A549 (cell line): ENCODE measurements at regions not wholly inside any gene's neighbourhood (a gene's known extent, or its start where the extent isn't known, plus 50 kb on each side); places are given as distances from the start of the nearest gene placed in this dataset.

Experiments used
- BHLHE40 ChIP-seq: IDR thresholded peaks from 2 replicates; pipeline ENCODE4 v1.6.1; 2012; ENCODE audit warnings: low read depth, low read length, inconsistent platforms
- CHD2 ChIP-seq: fragments of 150-350 bp; IDR thresholded peaks from 2 replicates; pipeline ENCODE4 v1.6.1; 2014; ENCODE audit warnings: low read length; ENCODE audit not compliant: partially characterized antibody
- HOXB13 ChIP-seq: fragments of 250-450 bp; sonication (Bioruptor Pico); IDR thresholded peaks from 2 replicates; pipeline ENCODE4 v1.5.0; 2020; ENCODE audit warnings: low read depth, mild to moderate bottlenecking, moderate library complexity
- NR3C1 ChIP-seq: fragments of >200 bp; sonication (Bioruptor Twin); formaldehyde crosslinking; IDR thresholded peaks from 3 replicates; pipeline ENCODE4 v1.6.1; 2017
- POLR2A ChIP-seq: IDR thresholded peaks from 2 replicates; pipeline ENCODE4 v1.6.1; 2012; ENCODE audit warnings: mild to moderate bottlenecking, low read length
- TF ChIP-seq, protein P1 (sequence below): fragments of >200 bp; sonication (Bioruptor Twin); formaldehyde crosslinking; IDR thresholded peaks from 3 replicates; pipeline ENCODE4 v1.5.1; 2016
- TF ChIP-seq, protein P2 (sequence below): IDR thresholded peaks from 2 replicates; pipeline ENCODE4 v1.6.1; 2012

DNA sequence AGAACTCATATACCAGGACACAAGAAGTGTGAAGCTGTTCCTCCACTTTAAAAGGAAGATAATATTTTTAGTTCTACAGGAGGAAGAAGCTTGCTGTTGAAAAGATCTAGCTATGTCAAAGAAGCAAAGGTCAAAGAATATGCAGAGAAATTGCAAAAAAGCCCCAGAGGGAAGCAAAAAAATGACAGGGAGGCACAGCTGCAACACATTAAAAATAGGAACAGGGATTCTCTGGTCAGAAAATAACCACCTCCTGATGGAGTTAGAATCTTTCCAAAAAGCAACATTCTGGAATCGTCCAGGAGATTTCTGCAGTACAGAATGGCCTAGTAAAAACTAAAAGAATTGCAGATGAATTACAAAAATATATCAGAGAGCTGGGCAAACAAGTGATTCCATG, 238.9 kb upstream of the PRMT6 start:
- TF ChIP-seq, protein P1, sequence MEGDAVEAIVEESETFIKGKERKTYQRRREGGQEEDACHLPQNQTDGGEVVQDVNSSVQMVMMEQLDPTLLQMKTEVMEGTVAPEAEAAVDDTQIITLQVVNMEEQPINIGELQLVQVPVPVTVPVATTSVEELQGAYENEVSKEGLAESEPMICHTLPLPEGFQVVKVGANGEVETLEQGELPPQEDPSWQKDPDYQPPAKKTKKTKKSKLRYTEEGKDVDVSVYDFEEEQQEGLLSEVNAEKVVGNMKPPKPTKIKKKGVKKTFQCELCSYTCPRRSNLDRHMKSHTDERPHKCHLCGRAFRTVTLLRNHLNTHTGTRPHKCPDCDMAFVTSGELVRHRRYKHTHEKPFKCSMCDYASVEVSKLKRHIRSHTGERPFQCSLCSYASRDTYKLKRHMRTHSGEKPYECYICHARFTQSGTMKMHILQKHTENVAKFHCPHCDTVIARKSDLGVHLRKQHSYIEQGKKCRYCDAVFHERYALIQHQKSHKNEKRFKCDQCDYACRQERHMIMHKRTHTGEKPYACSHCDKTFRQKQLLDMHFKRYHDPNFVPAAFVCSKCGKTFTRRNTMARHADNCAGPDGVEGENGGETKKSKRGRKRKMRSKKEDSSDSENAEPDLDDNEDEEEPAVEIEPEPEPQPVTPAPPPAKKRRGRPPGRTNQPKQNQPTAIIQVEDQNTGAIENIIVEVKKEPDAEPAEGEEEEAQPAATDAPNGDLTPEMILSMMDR, result no peak
- no peak for TF ChIP-seq POLR2A
- TF ChIP-seq HOXB13 (CRISPR knock-in tag), result no peak
- TF ChIP-seq BHLHE40, result no peak
- TF ChIP-seq, protein P2, sequence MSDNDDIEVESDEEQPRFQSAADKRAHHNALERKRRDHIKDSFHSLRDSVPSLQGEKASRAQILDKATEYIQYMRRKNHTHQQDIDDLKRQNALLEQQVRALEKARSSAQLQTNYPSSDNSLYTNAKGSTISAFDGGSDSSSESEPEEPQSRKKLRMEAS, result no peak
- no peak for TF ChIP-seq NR3C1
- TF ChIP-seq CHD2, result no peak
